GM12878 (cell line): ENCODE measurements at regions not wholly inside any gene's neighbourhood (a gene's known extent, or its start where the extent isn't known, plus 50 kb on each side); places are given as distances from the start of the nearest gene placed in this dataset.

Experiments
- ATAC-seq: fragments of 200-7000 bp; cut with Tn5 transposase; 3 replicates; pipeline ENCODE4 v1.9.1; 2020; ENCODE audit warnings: mild to moderate bottlenecking, moderate library complexity
- BruUV-seq: library from RNA; stranded (reverse); fragments of 400-500 nt; replicated peaks from 2 replicates; lab custom pipeline; 2021; lab: Mats Ljungman, UMichigan
- CTCF ChIA-PET: fragments of 300-600 bp; sonication (Branson Sonifier 250); formaldehyde crosslinking; extraction: SDS; loops from one replicate; lab custom pipeline; 2021; ENCODE audit warnings: inconsistent platforms; lab: Yijun Ruan, JAX
- POLR2A ChIA-PET: fragments of 350-600 bp; formaldehyde crosslinking; extraction: SDS; loops from one replicate; lab custom pipeline; 2021; ENCODE audit warnings: inconsistent platforms; lab: Charles Lee
- RAD21 ChIA-PET: fragments of 300-600 bp; sonication (Branson Sonifier 250); formaldehyde crosslinking; loops from one replicate; lab custom pipeline; 2023; ENCODE audit warnings: antibody characterized with exemption; ENCODE audit not compliant: unreplicated experiment; lab: Charles Lee
- SMC1A ChIA-PET: fragments of 300-600 bp; sonication (Branson Sonifier 250); formaldehyde crosslinking; loops from one replicate; lab custom pipeline; 2023; ENCODE audit not compliant: unreplicated experiment, uncharacterized antibody; lab: Charles Lee
- DNase-seq: peaks from one replicate; pipeline ENCODE4 v3.0.0-alpha.2; 2011; ENCODE audit warnings: low read depth, low spot score
- FAIRE-seq: peaks from 3 replicates; lab custom pipeline; 2011; peaks lifted over from hg19 to GRCh38; lab: Jason Lieb, UNC
- H2AFZ ChIP-seq: 2 replicates; pipeline ENCODE4 v1.6.0; 2011; ENCODE audit warnings: low read depth, low read length, control low read depth; ENCODE audit not compliant: control insufficient read depth
- H3K27ac ChIP-seq: 2 replicates; pipeline ENCODE4 v1.5.1; 2011; ENCODE audit warnings: control low read depth; ENCODE audit not compliant: control insufficient read depth, insufficient read depth
- H3K27me3 ChIP-seq, 2 experiments: replicated peaks in 1 of 2; 2 replicates each; pipeline versions ENCODE4 v1.6.0 to v1.6.1; 2011; ENCODE audit warnings: low read length in 1 of 2; ENCODE audit not compliant: control insufficient read depth in 2 of 2, insufficient read depth in 2 of 2
- H3K36me3 ChIP-seq, 2 experiments: 2 replicates each; pipeline ENCODE4 v1.5.1; 2011; ENCODE audit warnings: low read length in 1 of 2; ENCODE audit not compliant: control insufficient read depth in 2 of 2, insufficient read depth in 2 of 2
- H3K4me1 ChIP-seq: 2 replicates; pipeline ENCODE4 v1.6.1; 2011; ENCODE audit warnings: mild to moderate bottlenecking, low read length, moderate library complexity, mixed read lengths; ENCODE audit not compliant: control insufficient read depth, insufficient read depth
- H3K4me2 ChIP-seq: 2 replicates; pipeline ENCODE4 v1.6.0; 2011; ENCODE audit warnings: control low read depth; ENCODE audit not compliant: control insufficient read depth, insufficient read depth
- H3K4me3 ChIP-seq: fragments of 200-600 bp; sonication (generic); 2 replicates; pipeline ENCODE4 v1.5.1; 2016
- H3K79me2 ChIP-seq: 2 replicates; pipeline ENCODE4 v1.6.0; 2011; ENCODE audit warnings: low read length; ENCODE audit not compliant: control insufficient read depth, insufficient read depth
- H3K9ac ChIP-seq: 2 replicates; pipeline ENCODE4 v1.8.0; 2011; ENCODE audit warnings: low read length, control low read depth, mixed read lengths; ENCODE audit not compliant: control insufficient read depth, insufficient read depth
- H3K9me3 ChIP-seq: replicated peaks from 3 replicates; pipeline ENCODE4 v1.5.1; 2011; ENCODE audit warnings: mild to moderate bottlenecking, low read length; ENCODE audit not compliant: control insufficient read depth, insufficient read depth
- H4K20me1 ChIP-seq: 2 replicates; pipeline ENCODE4 v1.6.0; 2011; ENCODE audit not compliant: control insufficient read depth, insufficient read depth
- EED ChIP-seq: sonication (generic); IDR thresholded peaks from 2 replicates; pipeline ENCODE4 v1.6.1; 2016; ENCODE audit warnings: antibody characterized with exemption, low read depth
- FOXK2 ChIP-seq: fragments of 450-650 bp; IDR thresholded peaks from 2 replicates; pipeline ENCODE4 v1.6.1; 2017; ENCODE audit warnings: mild to moderate bottlenecking, moderate library complexity
- MEF2B ChIP-seq: fragments of 450-650 bp; IDR thresholded peaks from 2 replicates; pipeline ENCODE4 v1.6.1; 2018; ENCODE audit warnings: mild to moderate bottlenecking, moderate library complexity; ENCODE audit not compliant: partially characterized antibody, poor library complexity, severe bottlenecking
- MLLT1 ChIP-seq: fragments of 450-650 bp; IDR thresholded peaks from 2 replicates; pipeline ENCODE4 v1.6.1; 2016; ENCODE audit warnings: mild to moderate bottlenecking
- POLR2AphosphoS5 ChIP-seq: IDR thresholded peaks from 2 replicates; pipeline ENCODE4 v1.6.1; 2011; ENCODE audit warnings: mild to moderate bottlenecking, low read length, inconsistent platforms
- PRDM15 ChIP-seq: fragments of 450-650 bp; formaldehyde crosslinking; IDR thresholded peaks from 2 replicates; pipeline ENCODE4 v1.4.0; 2020; ENCODE audit warnings: mild to moderate bottlenecking, moderate library complexity
- SMAD1 ChIP-seq: fragments of 450-650 bp; IDR thresholded peaks from 2 replicates; pipeline ENCODE4 v1.6.1; 2018; ENCODE audit warnings: mild to moderate bottlenecking, low read depth; ENCODE audit not compliant: partially characterized antibody
- WGBS: methylation state at CpG from one replicate; pipeline ENCODE4 v1.1.6; 2016; ENCODE audit warnings: low lambda C conversion rate; ENCODE audit not compliant: insufficient replicate concordance, insufficient coverage; ENCODE audit errors: missing lambda C conversion rate; 5-methylcytosine and 5-hydroxymethylcytosine counted together
- in situ Hi-C: fragments of 300-500 bp; cut with MboI; formaldehyde crosslinking; loops from 9 replicates; pipeline ENCODE4 v1.14.3; 2018; ENCODE audit warnings: mixed read lengths
- intact Hi-C: fragments of 100-400 bp; cut with micrococcal nuclease; formaldehyde crosslinking; loops from one replicate; pipeline ENCODE4 v1.14.2; 2022; ENCODE audit not compliant: unreplicated experiment

- TF ChIP-seq PRDM15 (CRISPR knock-in tag): no peak
- no peak for TF ChIP-seq MEF2B
Observed at GRCh38 chr18:5756823-5757222, 138.5 kb downstream of the TMEM200C start (continued).

GRCh38 chr18:5747678-5748077 lies 147.6 kb downstream of the TMEM200C start:
- POLR2A ChIA-PET: no interaction called here
- Histone ChIP-seq H3K9ac (no peak overlapping the region), H3K9me3 (no peaks in the 10 kb centered on the region), H3K27me3 (no peaks in the 10 kb centered on the region; a peak in 1 of 4 replicates), H3K4me2 (no peak overlapping the region), H3K79me2 (no peaks in the 10 kb centered on the region), H3K27ac (no peak overlapping the region), H4K20me1 (no peaks in the 10 kb centered on the region), H3K4me1 (no peaks in the 10 kb centered on the region), H3K4me3 (no peak overlapping the region), H3K36me3 (no peaks in the 10 kb centered on the region), H2AFZ (no peak overlapping the region)
- FAIRE-seq: no peak
- intact Hi-C loops (no loop called here), in situ Hi-C loops (no loop called here)
- CTCF ChIA-PET: no interaction called here
- RAD21 ChIA-PET: no interaction called here
- 0% methylated on average over 1 of the region's 1 CpG for WGBS
- BruUV-seq: no TSS peak
- SMC1A ChIA-PET: no interaction called here
- TF ChIP-seq MLLT1 (no peak), FOXK2 (no peak), EED (no peak), SMAD1 (no peak), POLR2AphosphoS5 (no peak)
- no peak for DNase-seq
- no peak for ATAC-seq
